Psoas muscle (tissue), 7 donors: ENCODE measurements at regions not wholly inside any gene's neighbourhood (a gene's known extent, or its start where the extent isn't known, plus 50 kb on each side); places are given as distances from the start of the nearest gene placed in this dataset.
"Not testable (repeated sequence)": the region's sequence is repeated elsewhere in the genome, so short reads cannot be mapped to it uniquely, and the experiment has no call there.

Experiments
- ATAC-seq, 4 donors: fragments of 200-7000 bp; cut with Tn5 transposase; one replicate each; pipeline ENCODE4 v1.9.1; 2020; ENCODE audit warnings: moderate library complexity in 3 of 4, mild to moderate bottlenecking in 2 of 4
- DNase-seq, 2 donors: peaks; one replicate each; pipeline ENCODE4 v3.0.0-alpha.2; 2020
- H3K27ac ChIP-seq: fragments of 200-600 bp; one replicate; pipeline ENCODE4 v1.8.0; 2022
- H3K27me3 ChIP-seq, 3 donors: fragments of 200-600 bp in 1 of 3; one replicate each; pipeline versions ENCODE4 v1.6.1 to v1.8.0; 2013 to 2022; ENCODE audit warnings: low read length in 2 of 3, mild to moderate bottlenecking in 2 of 3, moderate library complexity in 1 of 3; ENCODE audit not compliant: insufficient read depth in 3 of 3
- H3K36me3 ChIP-seq, 2 donors: fragments of 200-600 bp in 1 of 2; one replicate each; pipeline versions ENCODE4 v1.6.1 to v1.8.0; 2013 to 2022; ENCODE audit warnings: low read depth in 1 of 2, mild to moderate bottlenecking in 1 of 2, moderate library complexity in 1 of 2; ENCODE audit not compliant: insufficient read depth in 1 of 2
- H3K4me1 ChIP-seq: fragments of 200-600 bp; one replicate; pipeline ENCODE4 v1.8.0; 2022
- H3K4me3 ChIP-seq: fragments of 200-600 bp; one replicate; pipeline ENCODE4 v1.8.0; 2022; ENCODE audit warnings: mild to moderate bottlenecking
- H3K9me3 ChIP-seq: fragments of 200-600 bp; one replicate; pipeline ENCODE4 v1.8.0; 2022
- CTCF ChIP-seq: fragments of 200-600 bp; IDR thresholded peaks from one replicate; pipeline ENCODE4 v1.8.0; 2022; ENCODE audit warnings: antibody characterized with exemption
- WGBS, 3 donors: extraction: QIAGEN DNeasy Blood & Tissue Kit; methylation state at CpG; one replicate each; pipeline versions ENCODE4 v1.1.6 to v1.1.7; 2013; 5-methylcytosine and 5-hydroxymethylcytosine counted together
- intact Hi-C, 2 donors: fragments of 100-400 bp; cut with DNase I; formaldehyde crosslinking; loops; one replicate each; pipeline versions ENCODE4 v1.11.0 to v1.14.2; 2022
- donor health status: healthy with polysubstance abuse.
- donor health status: DM: no; HTN: no; CAD: no; lungs with moderate emphysema.
- donor health status: Bipolar disorder and iron deficiency.
- donor health status: healthy.
- donor health status: DM: yes; HTN: yes; CAD: no.
- donor health status: DM: no; HTN: no; CAD: no.
- donor health status: DM: yes; HTN: yes; CAD: no.

GRCh38 chr18:24616653-24617052, 156.2 kb downstream of the HRH4 start:
- no peak overlapping the region for H3K4me3 ChIP-seq
- H3K27ac ChIP-seq: no peak overlapping the region
- no peak for DNase-seq
- H3K9me3 ChIP-seq: no peaks in the 10 kb centered on the region
- H3K27me3 ChIP-seq: no peaks in the 10 kb centered on the region
- H3K36me3 ChIP-seq: no peaks in the 10 kb centered on the region
- no peak for ATAC-seq
- TF ChIP-seq CTCF: no peak
- intact Hi-C loops: no loop called here
- no peaks in the 10 kb centered on the region for H3K4me1 ChIP-seq
- 42 to 62% (median 59%) methylated on average over 3 of the region's 3 CpGs for WGBS, 3 donors

GRCh38 chr18:24624421-24624820, 164.0 kb downstream of the HRH4 start:
- intact Hi-C loops, DNase-seq, H3K9me3 ChIP-seq, H3K27ac ChIP-seq, H3K27me3 ChIP-seq, H3K4me3 ChIP-seq, H3K4me1 ChIP-seq, ATAC-seq, H3K36me3 ChIP-seq: not testable (repeated sequence)
- 65 to 77% (median 73%) methylated on average over 6 to 9 of the region's 17 CpGs for WGBS, 3 donors

- no peaks in the 10 kb centered on the region for H3K36me3 ChIP-seq
- ATAC-seq (no peak), DNase-seq (no peak)
- no peaks in the 10 kb centered on the region for H3K4me1 ChIP-seq
- no peaks in the 10 kb centered on the region for H3K9me3 ChIP-seq
- peaks cover 0 to 4% (median 0%) of the 10 kb centered on the region in 3 donors for H3K27me3 ChIP-seq
- no peak overlapping the region for H3K27ac ChIP-seq
- TF ChIP-seq CTCF: no peak
- no peak overlapping the region for H3K4me3 ChIP-seq
- intact Hi-C loops: no loop called here
- WGBS, 3 donors: 37 to 49% (median 39%) methylated on average over 4 of the region's 4 CpGs
Measured at GRCh38 chr18:24627644-24628315, 167.3 kb downstream of the HRH4 start.

GRCh38 chr18:24628326-24628725, 167.9 kb downstream of the HRH4 start:
- H3K9me3 ChIP-seq: no peaks in the 10 kb centered on the region
- no peak for TF ChIP-seq CTCF
- DNase-seq (no peak), ATAC-seq (no peak)
- no peaks in the 10 kb centered on the region for H3K36me3 ChIP-seq
- no peaks in the 10 kb centered on the region for H3K4me1 ChIP-seq
- intact Hi-C loops: no loop called here
- no peak overlapping the region for H3K27ac ChIP-seq
- 76 to 85% (median 79%) methylated on average over 1 of the region's 1 CpG for WGBS, 3 donors
- H3K4me3 ChIP-seq: no peak overlapping the region
- H3K27me3 ChIP-seq: peaks cover 0 to 4% (median 0%) of the 10 kb centered on the region in 3 donors

GRCh38 chr18:24629921-24630320, 169.5 kb downstream of the HRH4 start:
- H3K27ac ChIP-seq: no peak overlapping the region
- no peaks in the 10 kb centered on the region for H3K36me3 ChIP-seq
- no peak overlapping the region for H3K4me3 ChIP-seq
- WGBS, 3 donors: 64 to 78% (median 66%) methylated on average over 3 of the region's 3 CpGs
- peaks cover 0 to 4% (median 0%) of the 10 kb centered on the region in 3 donors for H3K27me3 ChIP-seq
- DNase-seq (no peak), ATAC-seq (no peak)
- H3K9me3 ChIP-seq: no peaks in the 10 kb centered on the region
- no peak for TF ChIP-seq CTCF
- intact Hi-C loops: loop anchor here in 1 of 2 donors (2.0 kb wide), 1 partner anchor 19 kb away; no protein-coding TSS in a partner anchor
- no peaks in the 10 kb centered on the region for H3K4me1 ChIP-seq
